Thymus (tissue), 11 donors: ENCODE measurements at regions not wholly inside any gene's neighbourhood (a gene's known extent, or its start where the extent isn't known, plus 50 kb on each side); places are given as distances from the start of the nearest gene placed in this dataset.

Experiments
- DNase-seq, 9 donors: peaks; one replicate each; pipeline ENCODE4 v3.0.0-alpha.2; 2013; ENCODE audit warnings: low spot score in 9 of 9, low read depth in 6 of 9, missing footprints in 1 of 9
- H3K27ac ChIP-seq, 2 donors: one replicate each; pipeline ENCODE4 v1.5.1; 2013; ENCODE audit warnings: control low read depth in 1 of 2, low read depth in 1 of 2, low read length in 1 of 2, mild to moderate bottlenecking in 1 of 2, moderate library complexity in 1 of 2
- H3K27me3 ChIP-seq, 2 donors: one replicate each; pipeline ENCODE4 v1.5.1; 2013; ENCODE audit warnings: low read length in 1 of 2; ENCODE audit not compliant: control insufficient read depth in 2 of 2, insufficient read depth in 1 of 2
- H3K36me3 ChIP-seq, 2 donors: one replicate each; pipeline ENCODE4 v1.5.1; 2013; ENCODE audit warnings: low read length in 1 of 2, mild to moderate bottlenecking in 1 of 2, moderate library complexity in 1 of 2; ENCODE audit not compliant: control insufficient read depth in 2 of 2, insufficient read depth in 2 of 2
- H3K4me1 ChIP-seq, 2 donors: one replicate each; pipeline ENCODE4 v1.5.1; 2013; ENCODE audit warnings: low read length in 2 of 2; ENCODE audit not compliant: control insufficient read depth in 2 of 2, insufficient read depth in 2 of 2
- H3K4me3 ChIP-seq, 2 donors: one replicate each; pipeline ENCODE4 v1.5.1; 2013; ENCODE audit warnings: low read length in 2 of 2, control low read depth in 1 of 2, mild to moderate bottlenecking in 1 of 2
- H3K9me3 ChIP-seq, 2 donors: one replicate each; pipeline ENCODE4 v1.5.1; 2013; ENCODE audit warnings: low read length in 1 of 2, mild to moderate bottlenecking in 1 of 2; ENCODE audit not compliant: control insufficient read depth in 2 of 2, insufficient read depth in 1 of 2
- WGBS: extraction: QIAGEN DNeasy Blood & Tissue Kit; methylation state at CpG from one replicate; pipeline ENCODE4 v1.1.7; 2013; 5-methylcytosine and 5-hydroxymethylcytosine counted together
- donor health status: healthy.

DNA sequence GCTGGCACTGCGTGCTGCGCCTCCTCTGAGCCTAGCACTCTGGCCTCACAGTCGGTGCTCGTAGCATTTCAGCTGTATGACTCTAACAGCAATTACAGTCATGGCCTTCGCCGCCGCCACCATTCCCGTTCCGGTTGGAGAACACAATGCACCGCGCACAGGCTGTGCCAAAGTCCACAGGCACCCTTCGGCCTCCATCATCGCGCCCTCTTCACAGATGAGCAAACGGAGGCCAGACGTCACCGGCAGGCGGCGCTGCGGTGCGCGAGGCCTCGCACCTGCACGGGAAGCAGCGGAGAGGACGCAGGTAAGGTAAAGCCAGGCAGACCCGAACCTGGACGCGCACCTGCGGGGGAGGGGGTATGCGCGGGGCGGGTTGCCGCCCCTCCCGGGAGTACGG, 128.9 kb downstream of the BARX1 start:
- WGBS = 25% methylated on average over 36 of the region's 36 CpGs
- H3K27me3 ChIP-seq = peaks cover 26 to 57% of the 10 kb centered on the region in 2 donors

GRCh38 chr9:93825348-93826115, 129.6 kb downstream of the BARX1 start:
- Histone ChIP-seq H3K4me1 (no peaks in the 10 kb centered on the region), H3K4me3 (no peak overlapping the region), H3K36me3 (no peaks in the 10 kb centered on the region), H3K27ac (no peak overlapping the region), H3K27me3 (peaks cover 26 to 52% of the 10 kb centered on the region in 2 donors), H3K9me3 (no peaks in the 10 kb centered on the region)
- WGBS = 93% methylated on average over 18 of the region's 18 CpGs
- DNase-seq = no peak

More for the DNA sequence above, 128.9 kb downstream of the BARX1 start:
- DNase-seq = peak in 3 of 9 donors; percentile 7 to 21 (median 16)
- Histone ChIP-seq H3K36me3 (no peaks in the 10 kb centered on the region), H3K9me3 (no peaks in the 10 kb centered on the region), H3K4me1 (no peaks in the 10 kb centered on the region), H3K4me3 (no peak overlapping the region), H3K27ac (no peak overlapping the region)

- no peak for DNase-seq
- no peak overlapping the region for H3K4me3 ChIP-seq
- 73% methylated on average over 9 of the region's 9 CpGs for WGBS
Observed at GRCh38 chr9:93824386-93825294, 130.5 kb downstream of the BARX1 start.

DNA sequence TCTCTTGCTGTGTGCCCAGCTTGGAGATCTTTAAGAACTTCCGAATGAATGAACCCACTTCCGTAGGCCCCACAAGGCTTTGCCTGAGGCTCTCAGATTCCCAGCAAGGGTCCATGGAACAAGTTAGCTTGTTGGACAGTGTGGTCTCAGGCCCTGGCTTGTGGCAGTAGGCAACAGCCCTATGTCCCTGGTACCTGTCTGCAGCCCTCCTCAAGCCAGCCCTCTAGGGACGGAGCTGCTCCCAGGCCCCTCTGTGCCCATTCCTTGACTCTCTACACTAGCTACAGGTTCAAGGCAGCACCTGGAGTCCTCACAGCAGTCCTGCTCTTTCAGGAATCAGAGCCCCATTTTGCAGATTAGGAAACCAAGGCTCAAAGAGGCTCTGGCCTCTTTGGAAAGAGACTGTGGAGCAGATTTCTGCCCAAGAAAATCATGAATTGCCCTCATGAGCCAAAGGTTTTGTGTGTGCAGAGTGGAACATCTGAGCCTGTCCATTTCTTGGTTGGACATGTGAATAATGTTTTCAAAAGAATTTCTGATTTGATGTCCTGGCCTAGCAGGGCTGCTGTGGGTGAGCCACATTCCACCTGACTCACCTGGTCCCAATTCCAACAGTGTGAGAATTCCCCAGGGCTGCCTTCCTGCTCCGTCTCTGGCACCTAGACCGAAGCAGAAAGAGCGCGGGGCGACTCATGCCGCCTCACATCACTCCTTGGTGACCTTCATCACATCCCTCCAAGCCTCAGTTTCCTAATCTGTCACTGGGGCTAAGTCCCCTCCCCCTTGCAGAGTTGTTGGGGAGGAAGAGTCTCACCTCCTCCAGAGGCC, 131.7 kb downstream of the BARX1 start:
- Histone ChIP-seq H3K27ac (no peak overlapping the region), H3K27me3 (peaks cover 22 to 42% of the 10 kb centered on the region in 2 donors), H3K4me3 (no peak overlapping the region), H3K9me3 (no peaks in the 10 kb centered on the region), H3K36me3 (no peaks in the 10 kb centered on the region), H3K4me1 (no peaks in the 10 kb centered on the region)
- no peak for DNase-seq
- WGBS = 91% methylated on average over 9 of the region's 9 CpGs

More at GRCh38 chr9:93824386-93825294, 130.5 kb downstream of the BARX1 start:
- no peaks in the 10 kb centered on the region for H3K9me3 ChIP-seq
- no peak overlapping the region for H3K27ac ChIP-seq
- H3K27me3 ChIP-seq = peaks cover 24 to 49% of the 10 kb centered on the region in 2 donors
- H3K36me3 ChIP-seq = no peaks in the 10 kb centered on the region
- H3K4me1 ChIP-seq = no peaks in the 10 kb centered on the region

- no peak for DNase-seq
- Histone ChIP-seq H3K9me3 (no peaks in the 10 kb centered on the region), H3K4me1 (no peaks in the 10 kb centered on the region), H3K4me3 (no peak overlapping the region), H3K36me3 (no peaks in the 10 kb centered on the region), H3K27ac (no peak overlapping the region), H3K27me3 (peaks cover 10 to 30% of the 10 kb centered on the region in 2 donors)
- WGBS = 95% methylated on average over 6 of the region's 6 CpGs
Observed at GRCh38 chr9:93822229-93822628, 132.9 kb downstream of the BARX1 start.

- H3K9me3 ChIP-seq = no peaks in the 10 kb centered on the region
- H3K27ac ChIP-seq = no peak overlapping the region
- H3K4me1 ChIP-seq = no peaks in the 10 kb centered on the region
- no peak overlapping the region for H3K4me3 ChIP-seq
- WGBS = 89% methylated on average over 2 of the region's 2 CpGs
- no peaks in the 10 kb centered on the region for H3K36me3 ChIP-seq
- H3K27me3 ChIP-seq = peaks cover 1 to 21% of the 10 kb centered on the region in 2 donors
- DNase-seq = no peak
Observed at GRCh38 chr9:93821307-93821703, 133.8 kb downstream of the BARX1 start.

- WGBS = 49% methylated on average over 6 of the region's 6 CpGs
Observed at GRCh38 chr9:93820667-93821306, 134.4 kb downstream of the BARX1 start.

DNA sequence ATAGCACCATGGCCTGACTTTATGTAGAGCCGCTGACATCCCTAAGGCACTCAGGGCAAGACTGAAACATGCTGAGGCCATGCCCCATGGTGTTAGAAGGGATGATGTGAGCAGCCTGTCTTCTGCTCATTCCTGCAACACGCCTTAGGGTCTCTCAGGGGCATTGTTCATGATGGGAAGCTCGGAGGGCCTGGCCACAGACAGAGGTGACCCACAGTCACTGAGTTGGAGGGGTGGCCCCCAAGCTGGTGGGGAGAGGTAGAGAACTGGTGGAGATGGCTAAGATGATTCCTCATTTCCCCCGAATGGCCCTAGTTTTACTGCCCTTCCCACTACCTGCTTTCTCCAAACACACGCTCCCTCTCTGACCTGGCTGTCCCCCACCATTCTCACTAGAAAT, 135.2 kb downstream of the BARX1 start:
- Histone ChIP-seq H3K27ac (no peak overlapping the region), H3K9me3 (no peaks in the 10 kb centered on the region), H3K36me3 (no peaks in the 10 kb centered on the region), H3K27me3 (peaks cover 0 to 8% of the 10 kb centered on the region in 2 donors), H3K4me1 (no peaks in the 10 kb centered on the region), H3K4me3 (no peak overlapping the region)
- DNase-seq = no peak
- 80% methylated on average over 5 of the region's 5 CpGs for WGBS

More at GRCh38 chr9:93820667-93821306, 134.4 kb downstream of the BARX1 start:
- Histone ChIP-seq H3K4me1 (no peaks in the 10 kb centered on the region), H3K36me3 (no peaks in the 10 kb centered on the region), H3K27ac (no peak overlapping the region), H3K9me3 (no peaks in the 10 kb centered on the region), H3K4me3 (no peak overlapping the region), H3K27me3 (peaks cover 0 to 15% of the 10 kb centered on the region in 2 donors)
- DNase-seq = no peak
